Neural progenitor cell (in vitro differentiated cells): ENCODE measurements at regions not wholly inside any gene's neighbourhood (a gene's known extent, or its start where the extent isn't known, plus 50 kb on each side); places are given as distances from the start of the nearest gene placed in this dataset.

Experiments used
- EZH2 ChIP-seq: fragments of 200-600 bp; sonication (generic); IDR thresholded peaks from 2 replicates; pipeline ENCODE4 v1.6.1; 2017; ENCODE audit warnings: antibody characterized with exemption, mild to moderate bottlenecking, moderate library complexity
- TF ChIP-seq, protein P1 (sequence below): fragments of 200-600 bp; sonication (generic); IDR thresholded peaks from 2 replicates; pipeline ENCODE4 v1.5.1; 2017; ENCODE audit warnings: antibody characterized with exemption, mild to moderate bottlenecking

DNA sequence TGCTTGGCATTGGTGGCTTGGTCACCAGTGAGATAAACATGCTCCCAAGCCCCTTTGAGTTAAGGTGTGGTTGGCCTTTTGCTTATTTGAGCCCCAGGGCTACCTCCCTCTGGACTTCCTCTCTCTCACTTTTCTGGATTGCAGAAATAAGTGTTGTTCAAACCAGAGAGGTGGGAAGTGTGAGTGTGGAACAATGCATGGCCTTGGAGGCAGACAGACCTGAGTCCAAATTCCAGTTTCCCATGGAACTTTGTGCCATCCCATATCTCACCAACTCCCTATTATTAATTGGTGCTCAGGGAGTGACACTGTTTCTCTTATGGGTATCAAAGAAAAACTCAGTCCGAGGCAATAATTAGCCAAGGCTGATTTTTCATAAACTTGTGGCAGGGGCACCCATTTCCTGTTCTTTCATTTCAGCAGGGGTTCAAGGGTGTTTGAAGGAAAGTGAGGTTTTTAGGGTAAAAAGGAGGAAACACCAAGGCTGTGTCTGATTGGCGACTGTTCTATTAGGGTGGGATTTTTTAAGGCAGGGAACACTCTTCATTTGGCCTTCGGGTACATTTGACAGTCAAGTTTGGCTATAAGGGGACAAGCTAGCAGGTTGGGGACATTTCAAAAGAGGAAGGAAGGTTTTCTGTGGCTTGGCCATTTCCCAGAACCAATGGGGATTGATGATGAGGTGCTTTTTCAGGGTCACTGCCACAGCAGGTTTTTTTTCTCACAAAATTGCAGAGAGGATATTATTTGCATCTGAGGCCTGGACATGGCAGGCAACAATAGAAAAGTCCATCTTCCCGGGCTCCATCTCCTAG, 148.8 kb upstream of the NPY start:
- TF ChIP-seq, protein P1, sequence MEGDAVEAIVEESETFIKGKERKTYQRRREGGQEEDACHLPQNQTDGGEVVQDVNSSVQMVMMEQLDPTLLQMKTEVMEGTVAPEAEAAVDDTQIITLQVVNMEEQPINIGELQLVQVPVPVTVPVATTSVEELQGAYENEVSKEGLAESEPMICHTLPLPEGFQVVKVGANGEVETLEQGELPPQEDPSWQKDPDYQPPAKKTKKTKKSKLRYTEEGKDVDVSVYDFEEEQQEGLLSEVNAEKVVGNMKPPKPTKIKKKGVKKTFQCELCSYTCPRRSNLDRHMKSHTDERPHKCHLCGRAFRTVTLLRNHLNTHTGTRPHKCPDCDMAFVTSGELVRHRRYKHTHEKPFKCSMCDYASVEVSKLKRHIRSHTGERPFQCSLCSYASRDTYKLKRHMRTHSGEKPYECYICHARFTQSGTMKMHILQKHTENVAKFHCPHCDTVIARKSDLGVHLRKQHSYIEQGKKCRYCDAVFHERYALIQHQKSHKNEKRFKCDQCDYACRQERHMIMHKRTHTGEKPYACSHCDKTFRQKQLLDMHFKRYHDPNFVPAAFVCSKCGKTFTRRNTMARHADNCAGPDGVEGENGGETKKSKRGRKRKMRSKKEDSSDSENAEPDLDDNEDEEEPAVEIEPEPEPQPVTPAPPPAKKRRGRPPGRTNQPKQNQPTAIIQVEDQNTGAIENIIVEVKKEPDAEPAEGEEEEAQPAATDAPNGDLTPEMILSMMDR = no peak
- no peak for TF ChIP-seq EZH2
